GM12891 (cell line): ENCODE measurements at regions not wholly inside any gene's neighbourhood (a gene's known extent, or its start where the extent isn't known, plus 50 kb on each side); places are given as distances from the start of the nearest gene placed in this dataset.

ENCODE experiments used
- DNase-seq: peaks from one replicate; pipeline ENCODE4 v3.0.0; 2011; ENCODE audit warnings: low spot score; ENCODE audit not compliant: insufficient read length
- FAIRE-seq: peaks from 2 replicates; lab custom pipeline; 2011; peaks lifted over from hg19 to GRCh38; lab: Jason Lieb, UNC
- PAX5 ChIP-seq: IDR thresholded peaks from 2 replicates; pipeline ENCODE4 v1.6.1; 2011; ENCODE audit warnings: low read length, moderate library complexity, mild to moderate bottlenecking; ENCODE audit not compliant: insufficient read depth, severe bottlenecking
- POLR2A ChIP-seq: IDR thresholded peaks from 2 replicates; pipeline ENCODE4 v1.6.1; 2011; ENCODE audit warnings: low read depth, low read length, control low read depth
- POLR2AphosphoS5 ChIP-seq: IDR thresholded peaks from 2 replicates; pipeline ENCODE4 v1.6.1; 2011; ENCODE audit warnings: low read depth, low read length, control low read depth
- POU2F2 ChIP-seq: IDR thresholded peaks from 2 replicates; pipeline ENCODE4 v1.6.1; 2011; ENCODE audit warnings: low read depth, mild to moderate bottlenecking, control low read depth, low read length, moderate library complexity
- SPI1 ChIP-seq: IDR thresholded peaks from 2 replicates; pipeline ENCODE4 v1.6.1; 2011; ENCODE audit warnings: low read depth, low read length, control low read depth
- TAF1 ChIP-seq: IDR thresholded peaks from 2 replicates; pipeline ENCODE4 v1.6.1; 2011; ENCODE audit warnings: low read depth, low read length, control low read depth

DNA sequence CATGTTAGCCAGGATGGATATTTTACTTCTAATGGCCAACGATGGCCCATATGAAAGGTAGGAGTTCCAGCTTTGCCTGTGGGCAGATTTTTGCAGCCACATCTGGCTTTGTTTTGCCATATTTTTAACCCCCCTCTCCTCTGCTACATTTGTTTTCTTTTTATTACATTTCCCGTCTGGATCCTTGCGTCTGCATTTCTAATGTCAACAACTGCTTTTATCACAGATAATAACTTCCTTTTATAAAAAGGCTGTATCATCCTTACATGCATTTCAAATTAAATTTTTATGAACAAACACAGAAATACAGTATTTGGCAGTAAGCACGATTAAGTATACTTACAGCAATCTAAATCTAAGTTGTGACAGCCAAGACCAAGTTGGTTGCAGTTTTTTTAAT is 156.0 kb downstream of the BAMBI start:
- FAIRE-seq (no peak), DNase-seq (no peak)
- TF ChIP-seq SPI1 (no peak), POLR2A (no peak), TAF1 (no peak), PAX5 (no peak), POU2F2 (no peak), POLR2AphosphoS5 (no peak)

- no peak for DNase-seq
- no peak for TF ChIP-seq POU2F2
- TF ChIP-seq POLR2AphosphoS5: no peak
- TF ChIP-seq TAF1: no peak
- no peak for TF ChIP-seq POLR2A
- TF ChIP-seq PAX5: no peak
- TF ChIP-seq SPI1: no peak
- no peak for FAIRE-seq
Observed at GRCh38 chr10:28836435-28836743, 159.1 kb downstream of the BAMBI start.

- DNase-seq (no peak), FAIRE-seq (no peak)
- no peak for TF ChIP-seq POLR2A
Observed at GRCh38 chr10:28837613-28838390, 160.5 kb downstream of the BAMBI start.

GRCh38 chr10:28838908-28839307 is 161.6 kb downstream of the BAMBI start:
- FAIRE-seq (no peak), DNase-seq (no peak)
- TF ChIP-seq POLR2A (no peak), TAF1 (no peak), POU2F2 (no peak), POLR2AphosphoS5 (no peak), PAX5 (no peak), SPI1 (no peak)

DNA sequence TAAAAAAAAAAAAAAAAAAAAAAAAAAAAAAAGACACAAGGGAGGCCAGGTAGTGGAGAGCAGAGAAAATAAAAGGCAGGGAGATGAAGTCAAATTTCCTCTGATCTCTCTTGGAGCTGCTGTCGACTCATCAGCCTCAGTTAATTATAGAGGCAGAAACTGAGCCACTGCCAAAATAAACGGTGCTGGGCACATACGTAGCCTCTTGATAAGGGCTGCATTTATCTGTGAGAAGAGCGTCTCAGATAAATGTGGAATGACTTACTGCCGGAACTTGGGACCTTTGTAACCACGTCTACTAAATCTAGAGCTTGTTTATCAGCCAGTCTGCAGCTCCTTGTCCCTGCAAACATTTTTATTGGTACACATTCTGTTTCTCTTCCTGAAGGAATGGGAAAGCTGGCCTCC is 162.3 kb downstream of the BAMBI start:
- DNase-seq: no peak
- no peak for FAIRE-seq
- TF ChIP-seq PAX5: no peak
- no peak for TF ChIP-seq POLR2A
- no peak for TF ChIP-seq POU2F2
- TF ChIP-seq POLR2AphosphoS5: no peak
- TF ChIP-seq SPI1: no peak
- TF ChIP-seq TAF1: no peak

- no peak for DNase-seq
- FAIRE-seq: no peak
- no peak for TF ChIP-seq SPI1
- TF ChIP-seq POU2F2: no peak
- TF ChIP-seq POLR2AphosphoS5: no peak
- no peak for TF ChIP-seq POLR2A
- no peak for TF ChIP-seq TAF1
- no peak for TF ChIP-seq PAX5
Observed at GRCh38 chr10:28840202-28840601, 162.9 kb downstream of the BAMBI start.

DNA sequence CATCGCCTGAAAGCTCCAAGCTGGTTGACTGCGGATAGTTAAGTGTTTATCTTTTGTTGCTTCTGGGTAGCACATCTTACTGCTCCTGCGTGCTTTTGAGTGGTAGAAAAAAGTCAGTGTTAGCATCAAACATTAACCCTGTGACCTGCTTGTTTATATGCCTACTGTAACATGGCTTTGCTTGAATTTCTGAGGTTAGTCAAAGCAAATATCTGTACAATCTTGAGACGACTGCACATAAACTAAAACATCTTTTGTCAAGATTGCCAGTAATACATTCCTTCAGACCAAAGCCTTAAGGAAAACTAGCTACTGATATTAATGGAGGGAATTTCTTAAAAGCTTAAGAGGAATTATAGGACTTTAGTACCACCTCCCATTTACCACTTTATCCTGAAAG is 163.7 kb downstream of the BAMBI start:
- TF ChIP-seq POLR2AphosphoS5 (no peak), POLR2A (no peak), POU2F2 (no peak), TAF1 (no peak), SPI1 (no peak), PAX5 (no peak)
- DNase-seq (no peak), FAIRE-seq (no peak)

DNA sequence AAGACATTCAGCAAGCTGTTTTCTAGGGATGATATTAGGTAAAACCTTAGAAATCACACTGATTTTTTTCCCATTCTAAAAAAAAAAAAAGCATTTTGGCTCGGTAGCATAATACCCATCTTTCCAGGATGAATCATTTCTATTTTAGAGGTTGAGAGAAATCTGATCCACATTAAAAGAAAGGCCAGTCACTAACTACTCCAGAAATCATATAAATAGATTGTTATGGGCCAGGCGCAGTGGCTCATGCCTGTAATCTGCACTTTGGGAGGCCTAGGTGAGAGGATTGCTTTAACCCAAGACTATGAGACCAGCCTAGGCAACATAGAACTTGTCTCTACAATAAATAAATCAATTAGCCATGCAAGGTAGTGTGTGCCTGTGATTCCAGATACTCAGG is 164.3 kb downstream of the BAMBI start:
- FAIRE-seq (no peak), DNase-seq (no peak)
- TF ChIP-seq POLR2A: no peak
- no peak for TF ChIP-seq POU2F2
- TF ChIP-seq TAF1: no peak
- no peak for TF ChIP-seq SPI1
- no peak for TF ChIP-seq POLR2AphosphoS5
- no peak for TF ChIP-seq PAX5

DNA sequence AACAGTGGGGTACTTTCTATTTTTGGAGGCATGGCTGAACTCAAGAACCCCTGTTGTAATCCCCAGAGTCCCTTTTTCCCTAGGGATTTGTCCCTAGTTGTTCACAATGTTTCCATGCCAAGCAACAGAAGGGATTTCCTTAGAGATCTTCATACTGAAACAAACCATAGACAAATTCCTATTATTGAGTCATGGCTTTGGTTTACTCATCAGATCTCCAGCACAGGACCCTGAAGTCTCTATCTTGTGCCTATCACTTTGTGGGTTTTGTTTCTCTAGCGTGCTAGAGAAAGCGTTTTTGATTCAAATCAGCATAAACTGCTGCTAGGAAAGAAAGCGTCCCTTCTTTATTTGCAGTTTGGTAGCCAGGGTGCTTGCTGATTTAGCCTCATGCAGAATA is 165.0 kb downstream of the BAMBI start:
- no peak for FAIRE-seq
- no peak for DNase-seq

More for the DNA sequence above, 165.0 kb downstream of the BAMBI start:
- TF ChIP-seq PAX5 (no peak), POU2F2 (no peak), POLR2AphosphoS5 (no peak), TAF1 (no peak), POLR2A (no peak)
